GM12878 (cell line): ENCODE measurements at regions not wholly inside any gene's neighbourhood (a gene's known extent, or its start where the extent isn't known, plus 50 kb on each side); places are given as distances from the start of the nearest gene placed in this dataset.

Experiments
- HCFC1 ChIP-seq: fragments of 150-350 bp; IDR thresholded peaks from 2 replicates; pipeline ENCODE4 v1.6.1; 2014; ENCODE audit warnings: low read length
- NFYB ChIP-seq: IDR thresholded peaks from 2 replicates; pipeline ENCODE4 v1.6.1; 2011; ENCODE audit warnings: low read depth, mild to moderate bottlenecking, low read length, improper control_type of control experiment, moderate library complexity; ENCODE audit not compliant: insufficient read depth
- RFX5 ChIP-seq: IDR thresholded peaks from 2 replicates; pipeline ENCODE4 v1.6.1; 2011; ENCODE audit warnings: low read depth, low read length, improper control_type of control experiment
- SUPT20H ChIP-seq: IDR thresholded peaks from 2 replicates; pipeline ENCODE4 v1.6.1; 2011; ENCODE audit warnings: low read depth, mild to moderate bottlenecking, low read length, moderate library complexity, borderline replicate concordance; ENCODE audit not compliant: control insufficient read depth
- TF ChIP-seq, protein P1 (sequence below): fragments of 150-350 bp; IDR thresholded peaks from 2 replicates; pipeline ENCODE4 v1.6.1; 2016; ENCODE audit warnings: low read depth, low read length
- TF ChIP-seq, protein P2 (sequence below), 3 experiments: IDR thresholded peaks in 2 of 3; conservative IDR thresholded peaks in 1 of 3; 2 replicates each; pipeline ENCODE4 v1.5.1; 2011; ENCODE audit warnings: low read depth in 3 of 3, low read length in 3 of 3, mild to moderate bottlenecking in 3 of 3, control low read depth in 2 of 3, moderate library complexity in 2 of 3, inconsistent platforms in 1 of 3, mixed read lengths in 1 of 3; ENCODE audit not compliant: control insufficient read depth in 2 of 3, insufficient read depth in 1 of 3; ENCODE audit errors: extremely low read depth in 1 of 3

- TF ChIP-seq HCFC1 (no peak), RFX5 (no peak), SUPT20H (no peak), NFYB (no peak)
- TF ChIP-seq, protein P1, sequence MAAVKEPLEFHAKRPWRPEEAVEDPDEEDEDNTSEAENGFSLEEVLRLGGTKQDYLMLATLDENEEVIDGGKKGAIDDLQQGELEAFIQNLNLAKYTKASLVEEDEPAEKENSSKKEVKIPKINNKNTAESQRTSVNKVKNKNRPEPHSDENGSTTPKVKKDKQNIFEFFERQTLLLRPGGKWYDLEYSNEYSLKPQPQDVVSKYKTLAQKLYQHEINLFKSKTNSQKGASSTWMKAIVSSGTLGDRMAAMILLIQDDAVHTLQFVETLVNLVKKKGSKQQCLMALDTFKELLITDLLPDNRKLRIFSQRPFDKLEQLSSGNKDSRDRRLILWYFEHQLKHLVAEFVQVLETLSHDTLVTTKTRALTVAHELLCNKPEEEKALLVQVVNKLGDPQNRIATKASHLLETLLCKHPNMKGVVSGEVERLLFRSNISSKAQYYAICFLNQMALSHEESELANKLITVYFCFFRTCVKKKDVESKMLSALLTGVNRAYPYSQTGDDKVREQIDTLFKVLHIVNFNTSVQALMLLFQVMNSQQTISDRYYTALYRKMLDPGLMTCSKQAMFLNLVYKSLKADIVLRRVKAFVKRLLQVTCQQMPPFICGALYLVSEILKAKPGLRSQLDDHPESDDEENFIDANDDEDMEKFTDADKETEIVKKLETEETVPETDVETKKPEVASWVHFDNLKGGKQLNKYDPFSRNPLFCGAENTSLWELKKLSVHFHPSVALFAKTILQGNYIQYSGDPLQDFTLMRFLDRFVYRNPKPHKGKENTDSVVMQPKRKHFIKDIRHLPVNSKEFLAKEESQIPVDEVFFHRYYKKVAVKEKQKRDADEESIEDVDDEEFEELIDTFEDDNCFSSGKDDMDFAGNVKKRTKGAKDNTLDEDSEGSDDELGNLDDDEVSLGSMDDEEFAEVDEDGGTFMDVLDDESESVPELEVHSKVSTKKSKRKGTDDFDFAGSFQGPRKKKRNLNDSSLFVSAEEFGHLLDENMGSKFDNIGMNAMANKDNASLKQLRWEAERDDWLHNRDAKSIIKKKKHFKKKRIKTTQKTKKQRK: no peak
- TF ChIP-seq, protein P2, sequence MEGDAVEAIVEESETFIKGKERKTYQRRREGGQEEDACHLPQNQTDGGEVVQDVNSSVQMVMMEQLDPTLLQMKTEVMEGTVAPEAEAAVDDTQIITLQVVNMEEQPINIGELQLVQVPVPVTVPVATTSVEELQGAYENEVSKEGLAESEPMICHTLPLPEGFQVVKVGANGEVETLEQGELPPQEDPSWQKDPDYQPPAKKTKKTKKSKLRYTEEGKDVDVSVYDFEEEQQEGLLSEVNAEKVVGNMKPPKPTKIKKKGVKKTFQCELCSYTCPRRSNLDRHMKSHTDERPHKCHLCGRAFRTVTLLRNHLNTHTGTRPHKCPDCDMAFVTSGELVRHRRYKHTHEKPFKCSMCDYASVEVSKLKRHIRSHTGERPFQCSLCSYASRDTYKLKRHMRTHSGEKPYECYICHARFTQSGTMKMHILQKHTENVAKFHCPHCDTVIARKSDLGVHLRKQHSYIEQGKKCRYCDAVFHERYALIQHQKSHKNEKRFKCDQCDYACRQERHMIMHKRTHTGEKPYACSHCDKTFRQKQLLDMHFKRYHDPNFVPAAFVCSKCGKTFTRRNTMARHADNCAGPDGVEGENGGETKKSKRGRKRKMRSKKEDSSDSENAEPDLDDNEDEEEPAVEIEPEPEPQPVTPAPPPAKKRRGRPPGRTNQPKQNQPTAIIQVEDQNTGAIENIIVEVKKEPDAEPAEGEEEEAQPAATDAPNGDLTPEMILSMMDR (IDR thresholded peaks at IDR 0.05 in 2 of 3, conservative IDR thresholded peaks at IDR 0.05 in 1 of 3; ENCODE audit: control insufficient read depth in 2 of 3, extremely low read depth in 1 of 3, insufficient read depth in 1 of 3, low read depth in 3 of 3, low read length in 3 of 3): no peak
These were observed 346.0 kb downstream of the FIGN start for GRCh38 chr2:163389838-163390237.
